SK-N-SH (cell line): ENCODE measurements at regions not wholly inside any gene's neighbourhood (a gene's known extent, or its start where the extent isn't known, plus 50 kb on each side); places are given as distances from the start of the nearest gene placed in this dataset.

Experiments
- CTCF ChIA-PET: fragments of 300-600, 350-600 bp; formaldehyde crosslinking; extraction: SDS; loops from one replicate; lab custom pipeline; 2021; lab: Yijun Ruan, JAX
- POLR2A ChIA-PET: fragments of 350-600 bp; sonication (Branson Sonifier 250); formaldehyde crosslinking; extraction: SDS; loops from one replicate; lab custom pipeline; 2020; ENCODE audit warnings: antibody characterized with exemption, inconsistent platforms; lab: Yijun Ruan, JAX
- DNase-seq: peaks from one replicate; pipeline ENCODE4 v3.0.0; 2012
- H2AFZ ChIP-seq: fragments of 200-600 bp; sonication (generic); 2 replicates; pipeline ENCODE4 v1.8.1; 2016; ENCODE audit warnings: antibody characterized with exemption, mild to moderate bottlenecking, low read depth
- H3F3A ChIP-seq: fragments of 200-600 bp; sonication (generic); replicated peaks from 2 replicates; pipeline ENCODE3; 2016; ENCODE audit warnings: antibody characterized with exemption, mild to moderate bottlenecking; ENCODE audit not compliant: insufficient read depth
- H3K27ac ChIP-seq, 2 experiments: fragments of 200-500 bp in 1 of 2; fragments of 200-600 bp in 1 of 2; sonication (Bioruptor generic) in 1 of 2; sonication (generic), shearing (Covaris generic) in 1 of 2; 2 replicates each; pipeline versions ENCODE4 v1.5.1 to v1.6.1; 2014 to 2016; ENCODE audit warnings: low read depth in 2 of 2, inconsistent platforms in 1 of 2, low read length in 1 of 2, mild to moderate bottlenecking in 1 of 2, mixed read lengths in 1 of 2
- H3K27me3 ChIP-seq: fragments of 200-600 bp; sonication (generic), shearing (Covaris generic); 2 replicates; pipeline ENCODE4 v1.6.1; 2016; ENCODE audit warnings: mixed run types; ENCODE audit not compliant: insufficient read depth
- H3K36me3 ChIP-seq, 2 experiments: fragments of 200-500 bp in 1 of 2; fragments of 200-600 bp in 1 of 2; sonication (Bioruptor generic) in 1 of 2; sonication (generic) in 1 of 2; replicated peaks in 1 of 2; 2 replicates each; pipeline versions ENCODE3 to v1.5.1; 2014 to 2016; ENCODE audit warnings: low read length in 1 of 2, mild to moderate bottlenecking in 1 of 2; ENCODE audit not compliant: insufficient read depth in 2 of 2, control insufficient read depth in 1 of 2
- H3K4me1 ChIP-seq, 2 experiments: fragments of 200-500 bp in 1 of 2; fragments of 200-600 bp in 1 of 2; sonication (Bioruptor generic) in 1 of 2; sonication (generic), shearing (Covaris generic) in 1 of 2; 2 replicates each; pipeline versions ENCODE4 v1.5.1 to v1.6.1; 2014 to 2016; ENCODE audit warnings: low read depth in 1 of 2, low read length in 1 of 2, mixed run types in 1 of 2; ENCODE audit not compliant: insufficient read depth in 2 of 2, control insufficient read depth in 1 of 2
- H3K4me2 ChIP-seq: fragments of 200-600 bp; sonication (generic), shearing (Covaris generic); 2 replicates; pipeline ENCODE4 v1.6.1; 2017; ENCODE audit warnings: mixed run types
- H3K4me3 ChIP-seq, 2 experiments: fragments of 200-500 bp in 1 of 2; fragments of 200-600 bp in 1 of 2; sonication (Bioruptor generic) in 1 of 2; sonication (generic), shearing (Covaris generic) in 1 of 2; 2 replicates each; pipeline versions ENCODE4 v1.5.1 to v1.8.1; 2014 to 2016; ENCODE audit warnings: low read depth in 2 of 2, inconsistent platforms in 1 of 2, low read length in 1 of 2, mild to moderate bottlenecking in 1 of 2, mixed read lengths in 1 of 2, moderate library complexity in 1 of 2
- H3K79me2 ChIP-seq: fragments of 200-600 bp; sonication (generic); 2 replicates; pipeline ENCODE4 v1.8.1; 2017; ENCODE audit warnings: mild to moderate bottlenecking; ENCODE audit not compliant: insufficient read depth
- H3K9ac ChIP-seq: fragments of 200-600 bp; sonication (generic); 2 replicates; pipeline ENCODE4 v1.6.1; 2017; ENCODE audit warnings: mixed run types
- H3K9me2 ChIP-seq: fragments of 200-600 bp; sonication (generic); 2 replicates; pipeline ENCODE4 v1.6.1; 2017; ENCODE audit warnings: mixed run types
- H3K9me3 ChIP-seq: fragments of 200-600 bp; sonication (generic); 2 replicates; pipeline ENCODE4 v1.6.1; 2017; ENCODE audit warnings: mixed run types, mild to moderate bottlenecking, moderate library complexity
- H4K20me1 ChIP-seq: fragments of 200-600 bp; sonication (generic); 2 replicates; pipeline ENCODE4 v1.6.1; 2017; ENCODE audit warnings: mild to moderate bottlenecking, mixed run types; ENCODE audit not compliant: insufficient read depth
- CTCF ChIP-seq: fragments of 200-600 bp; sonication (generic); IDR thresholded peaks from 2 replicates; pipeline ENCODE4 v1.6.1; 2017; ENCODE audit warnings: antibody characterized with exemption, mild to moderate bottlenecking, moderate library complexity
- FOSL2 ChIP-seq: IDR thresholded peaks from 2 replicates; pipeline ENCODE4 v1.4.0; 2012; ENCODE audit warnings: low read depth, mild to moderate bottlenecking, moderate library complexity, borderline replicate concordance
- FOXJ3 ChIP-seq: sonication (generic); formaldehyde crosslinking; IDR thresholded peaks from 2 replicates; pipeline ENCODE4 v1.5.1; 2020; ENCODE audit warnings: mild to moderate bottlenecking, missing genetic modification reagents
- FOXM1 ChIP-seq: IDR thresholded peaks from 2 replicates; pipeline ENCODE4 v1.4.0; 2012; ENCODE audit warnings: low read depth, mild to moderate bottlenecking
- GATA2 ChIP-seq: sonication (generic); formaldehyde crosslinking; IDR thresholded peaks from 2 replicates; pipeline ENCODE4 v1.5.0; 2020; ENCODE audit warnings: mild to moderate bottlenecking, missing genetic modification reagents
- JUND ChIP-seq: IDR thresholded peaks from 2 replicates; pipeline ENCODE4 v1.4.0; 2012
- RAD21 ChIP-seq: IDR thresholded peaks from 2 replicates; pipeline ENCODE4 v1.6.1; 2012; ENCODE audit warnings: mild to moderate bottlenecking, low read length
- RFX5 ChIP-seq: IDR thresholded peaks from 2 replicates; pipeline ENCODE4 v1.6.1; 2012; ENCODE audit warnings: mild to moderate bottlenecking, improper control_type of control experiment, low read length
- SMC3 ChIP-seq: IDR thresholded peaks from 2 replicates; pipeline ENCODE4 v1.6.1; 2012; ENCODE audit warnings: low read depth, low read length, improper control_type of control experiment
- ZBTB33 ChIP-seq: IDR thresholded peaks from 2 replicates; pipeline ENCODE4 v1.4.0; 2012; ENCODE audit warnings: low read depth, borderline replicate concordance
- WGBS: methylation state at CpG from one replicate; pipeline ENCODE4 v1.1.6; 2017; ENCODE audit warnings: low lambda C conversion rate; 5-methylcytosine and 5-hydroxymethylcytosine counted together

GRCh38 chr9:79880626-79881025, 308.9 kb downstream of the TLE4 start:
- no peaks in the 10 kb centered on the region for H3K79me2 ChIP-seq
- H3K9ac ChIP-seq, result no peak overlapping the region
- POLR2A ChIA-PET, result no interaction called here
- CTCF ChIA-PET, result no interaction called here
- no peaks in the 10 kb centered on the region for H3K4me1 ChIP-seq
- no peaks in the 10 kb centered on the region for H3K27me3 ChIP-seq
- DNase-seq, result no peak
- no peaks in the 10 kb centered on the region for H3K36me3 ChIP-seq
- TF ChIP-seq RAD21 (no peak), FOSL2 (no peak), CTCF (no peak), FOXM1 (no peak), RFX5 (no peak), JUND (no peak), SMC3 (no peak), ZBTB33 (no peak)
- no peaks in the 10 kb centered on the region for H4K20me1 ChIP-seq
- H3K9me3 ChIP-seq, result no peaks in the 10 kb centered on the region
- H3K27ac ChIP-seq, result no peak overlapping the region
- H3K4me2 ChIP-seq, result no peak overlapping the region
- no peaks in the 10 kb centered on the region for H3K9me2 ChIP-seq
- no peak overlapping the region; a peak in 1 of 4 replicates for H3K4me3 ChIP-seq
- H2AFZ ChIP-seq, result no peak overlapping the region
- no peaks in the 10 kb centered on the region for H3F3A ChIP-seq

DNA sequence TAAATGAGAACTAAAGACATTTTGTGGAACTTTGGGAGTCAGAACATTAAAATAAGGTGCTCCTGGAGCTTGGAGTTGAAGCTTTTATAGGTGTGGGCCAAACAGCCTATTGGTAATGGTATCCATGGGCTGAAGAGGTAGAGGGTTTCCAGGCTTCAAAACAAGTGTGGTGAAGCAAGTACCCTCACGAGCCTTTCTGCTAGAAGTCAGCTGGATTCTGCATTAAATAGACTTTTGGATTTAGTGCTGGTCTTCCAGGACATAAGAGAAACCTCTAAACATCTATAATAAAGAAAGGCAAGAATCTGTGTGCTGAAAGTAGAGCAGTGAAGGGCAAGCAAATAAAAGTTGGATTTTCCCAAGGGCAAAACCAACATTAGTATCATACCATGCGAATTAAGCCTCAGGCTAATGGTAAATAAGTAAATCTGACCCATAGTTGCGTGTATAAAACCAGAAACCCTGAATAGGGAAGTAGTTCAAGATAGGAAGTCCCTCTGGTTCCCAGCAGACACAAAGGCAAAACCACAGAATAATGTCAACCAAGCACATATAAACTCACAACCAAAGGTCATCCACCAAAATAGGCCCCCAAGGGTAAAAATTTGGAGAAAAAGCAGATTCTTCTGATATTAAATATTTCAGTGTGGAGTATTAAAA, 306.3 kb downstream of the TLE4 start:
- DNase-seq, result no peak
- WGBS, result 20% methylated on average over 3 of the region's 3 CpGs
- H3K4me1 ChIP-seq, result no peaks in the 10 kb centered on the region
- no peaks in the 10 kb centered on the region for H4K20me1 ChIP-seq
- no peak overlapping the region for H3K4me3 ChIP-seq
- H3K36me3 ChIP-seq, result no peaks in the 10 kb centered on the region
- no peaks in the 10 kb centered on the region for H3K79me2 ChIP-seq
- no peak overlapping the region for H3K4me2 ChIP-seq
- no peaks in the 10 kb centered on the region for H3K9me3 ChIP-seq
- POLR2A ChIA-PET, result no interaction called here
- no peak overlapping the region for H2AFZ ChIP-seq
- H3K9ac ChIP-seq, result no peak overlapping the region
- TF ChIP-seq GATA2 (CRISPR knock-in tag), result no peak
- TF ChIP-seq FOXJ3 (CRISPR knock-in tag), result no peak
- TF ChIP-seq, all 33 proteins: peak for 0
- Histone ChIP-seq H3F3A (no peaks in the 10 kb centered on the region), H3K27ac (no peak overlapping the region), H3K9me2 (no peaks in the 10 kb centered on the region), H3K27me3 (no peaks in the 10 kb centered on the region)
- CTCF ChIA-PET, result no interaction called here
